ENCODE measurements at regions not wholly inside any gene's neighbourhood (a gene's known extent, or its start where the extent isn't known, plus 50 kb on each side); places are given as distances from the start of the nearest gene placed in this dataset.

DNA sequence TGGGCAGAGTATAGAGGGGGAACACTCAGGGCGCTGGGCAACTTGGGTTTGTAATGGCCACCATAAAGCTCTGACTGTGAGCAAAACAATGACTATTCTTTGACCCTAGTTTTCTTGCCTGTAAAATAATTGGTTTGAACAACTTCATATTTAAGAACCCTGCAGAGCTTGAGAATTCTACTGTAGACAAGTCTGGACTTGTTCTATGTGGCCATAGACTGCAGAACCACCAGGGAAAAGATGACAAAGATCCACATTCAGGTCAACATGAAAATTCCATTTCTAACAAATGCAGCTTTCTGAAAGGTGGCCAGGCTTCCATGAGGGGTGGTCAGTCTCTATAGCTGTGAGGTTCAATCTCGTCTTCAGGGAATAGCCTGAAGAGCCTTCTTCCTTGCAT is 239.4 kb upstream of the LRRN1 start:
- DNase-seq, result no peak

DNA sequence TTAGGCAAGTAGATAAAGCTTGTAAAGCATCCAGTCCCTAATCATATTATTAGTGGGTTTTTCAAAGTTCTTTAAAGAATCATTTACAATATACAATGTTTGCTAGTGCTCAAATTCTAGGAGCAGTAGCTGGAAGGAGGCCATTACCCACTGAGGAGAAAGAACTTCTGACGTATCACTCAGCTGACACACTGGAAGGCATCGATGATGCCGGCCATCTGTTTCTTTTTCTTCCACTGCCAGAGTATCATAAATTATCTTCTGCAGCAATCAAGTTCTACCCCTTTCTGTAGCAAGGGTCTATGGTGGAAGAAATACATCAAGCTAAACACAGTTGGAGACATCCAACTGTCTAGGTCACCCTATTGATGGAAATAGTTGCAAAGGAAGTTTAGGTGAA is 243.2 kb upstream of the LRRN1 start:
- DNase-seq, result no peak

DNA sequence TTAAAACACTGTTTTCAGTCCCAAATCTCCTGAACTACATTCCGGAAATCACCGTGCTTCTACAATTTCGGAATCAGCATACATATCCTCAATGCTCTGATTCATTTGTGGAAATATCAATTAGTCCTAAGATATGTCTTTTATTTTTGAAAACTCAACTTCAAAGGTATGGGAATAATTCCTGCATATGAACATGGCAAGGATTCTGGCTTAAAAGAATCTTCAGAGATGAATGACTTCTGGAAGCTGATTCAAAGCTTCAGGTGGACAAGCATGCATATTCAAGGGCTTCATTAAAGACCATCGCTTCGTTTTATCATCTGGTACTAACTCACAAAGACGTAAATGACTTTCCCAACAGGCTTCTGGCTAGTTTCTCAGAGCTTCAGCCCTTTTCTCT is 246.0 kb upstream of the LRRN1 start:
- no peak for DNase-seq

DNA sequence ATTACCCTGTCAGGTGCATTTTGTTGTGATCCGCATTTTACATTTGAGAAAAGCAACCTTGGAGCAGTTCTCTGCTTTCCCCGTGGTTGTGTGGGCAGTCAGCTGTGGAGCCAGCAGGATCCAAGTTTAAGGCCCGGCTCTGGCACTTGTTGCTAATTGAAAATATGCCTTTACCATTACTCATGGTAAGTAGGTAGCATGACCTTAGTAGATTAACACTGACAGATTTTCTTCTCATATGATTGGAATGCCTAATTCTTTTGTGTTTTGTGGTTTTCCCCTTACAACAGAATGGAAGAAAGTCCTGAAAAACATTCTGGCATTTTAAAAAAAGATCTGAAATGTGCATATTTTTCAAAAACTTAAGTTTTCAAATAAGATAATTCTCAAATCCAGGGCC is 246.5 kb upstream of the LRRN1 start:
- no peak for DNase-seq

DNA sequence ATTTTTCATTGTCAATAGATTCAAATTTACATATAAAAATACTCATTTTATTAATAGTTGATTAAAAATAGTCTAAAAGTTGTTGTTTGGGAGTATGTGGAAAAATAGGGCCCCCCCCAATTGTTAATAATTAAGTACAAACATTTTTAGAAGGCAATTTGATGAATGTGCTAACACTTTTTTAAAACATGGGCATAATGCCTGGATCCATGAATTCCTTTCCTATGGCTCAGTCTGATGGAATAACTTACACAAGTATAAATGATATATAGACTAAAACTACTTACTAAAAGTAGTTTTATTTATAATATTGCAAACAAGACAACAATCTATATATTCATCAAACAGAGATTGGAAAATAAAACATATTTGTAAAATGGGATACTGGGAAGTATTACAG is 247.2 kb upstream of the LRRN1 start:
- no peak for DNase-seq

DNA sequence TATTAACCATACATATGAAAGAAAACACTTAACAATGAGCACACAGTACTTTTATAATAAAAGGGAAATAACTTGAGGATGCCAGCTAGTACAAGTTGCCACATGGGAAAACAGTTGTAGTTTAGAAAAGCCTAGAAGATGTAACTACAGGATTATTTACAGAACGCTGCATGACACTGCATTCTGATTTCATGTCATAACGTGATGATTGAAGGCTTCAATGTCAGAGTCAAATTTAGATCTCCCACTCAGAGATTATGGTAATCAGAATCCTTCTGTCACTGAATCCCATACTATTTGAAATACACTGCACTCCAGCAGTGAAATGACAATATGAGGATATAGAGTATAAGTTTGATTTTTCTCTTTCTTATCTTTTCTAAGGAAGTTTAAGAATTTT is 253.9 kb upstream of the LRRN1 start:
- DNase-seq, result no peak

DNA sequence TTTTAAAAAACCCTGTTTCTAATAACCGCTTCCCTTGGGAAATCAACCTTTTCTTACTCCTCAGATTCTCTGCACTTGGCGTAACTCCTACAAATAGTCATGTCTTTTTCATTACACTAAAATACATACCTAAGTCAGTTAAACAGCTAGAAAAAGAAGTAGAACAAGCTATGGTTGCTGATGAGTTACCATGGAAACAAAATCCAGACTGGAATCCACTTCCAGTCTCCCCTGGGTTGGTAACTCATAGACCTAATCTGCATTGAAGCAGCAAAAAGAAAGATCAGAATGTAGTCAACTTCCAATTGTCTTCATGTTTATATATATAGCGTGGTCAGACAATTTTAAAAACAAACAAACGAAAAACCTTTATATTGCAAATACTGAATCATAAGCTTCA is 260.8 kb upstream of the LRRN1 start:
- DNase-seq, result no peak

DNA sequence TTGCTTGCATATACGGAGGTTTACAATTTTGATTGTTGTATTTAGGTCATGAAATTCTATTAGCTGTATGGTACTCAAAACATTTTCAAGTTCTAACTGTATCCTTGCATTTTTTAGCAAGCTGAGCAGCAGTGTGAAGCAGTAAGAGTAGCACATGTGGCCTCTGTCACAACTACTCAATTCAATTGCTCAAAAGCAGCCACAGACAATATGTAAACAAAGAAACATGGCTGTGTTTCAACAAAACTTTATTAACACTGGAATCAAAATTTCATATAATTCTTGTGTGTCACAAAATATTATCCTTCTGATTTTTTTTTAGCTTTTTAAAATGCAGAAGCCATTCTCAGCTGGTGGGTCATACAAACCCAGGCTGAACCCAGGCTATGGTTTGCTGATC is 266.7 kb upstream of the LRRN1 start:
- DNase-seq, result no peak

DNA sequence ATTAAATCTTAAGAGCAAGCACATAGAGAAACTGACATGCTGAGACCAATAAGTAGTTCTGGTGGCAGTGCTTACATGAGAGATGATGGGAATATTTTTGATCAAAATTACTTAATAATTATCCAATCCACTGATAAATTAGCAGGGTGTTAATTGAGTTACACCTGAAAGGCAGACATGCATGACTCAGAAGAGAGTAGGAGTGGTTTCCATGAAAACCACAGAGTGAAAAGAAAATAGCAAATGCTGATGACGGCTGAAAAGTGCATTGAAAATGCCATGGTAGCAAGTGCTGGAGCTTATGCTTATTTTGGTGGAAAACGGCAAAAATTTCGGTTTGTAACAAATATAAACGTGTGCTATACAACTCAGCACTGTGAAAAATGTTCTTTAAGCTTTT is 267.8 kb upstream of the LRRN1 start:
- no peak for DNase-seq

DNA sequence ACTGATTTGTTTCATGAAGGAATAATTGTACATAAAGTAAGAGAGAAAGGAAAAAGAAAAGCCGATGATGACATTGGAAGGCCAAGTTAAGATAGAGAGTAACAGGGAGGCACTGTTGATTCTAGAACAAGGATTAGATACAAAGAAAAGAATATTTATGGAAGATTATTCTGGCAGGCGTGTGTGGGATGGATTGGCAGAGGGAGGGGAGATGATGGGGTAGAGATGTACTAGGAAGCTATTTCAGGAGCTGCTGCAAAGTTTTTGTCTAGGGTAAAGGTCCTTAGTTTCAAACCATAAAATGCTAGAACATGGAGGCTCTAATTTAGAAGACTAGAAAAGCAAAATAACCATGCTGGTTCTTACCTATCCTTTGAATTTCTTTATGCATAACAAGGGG is 280.0 kb upstream of the LRRN1 start:
- DNase-seq, result no peak

DNA sequence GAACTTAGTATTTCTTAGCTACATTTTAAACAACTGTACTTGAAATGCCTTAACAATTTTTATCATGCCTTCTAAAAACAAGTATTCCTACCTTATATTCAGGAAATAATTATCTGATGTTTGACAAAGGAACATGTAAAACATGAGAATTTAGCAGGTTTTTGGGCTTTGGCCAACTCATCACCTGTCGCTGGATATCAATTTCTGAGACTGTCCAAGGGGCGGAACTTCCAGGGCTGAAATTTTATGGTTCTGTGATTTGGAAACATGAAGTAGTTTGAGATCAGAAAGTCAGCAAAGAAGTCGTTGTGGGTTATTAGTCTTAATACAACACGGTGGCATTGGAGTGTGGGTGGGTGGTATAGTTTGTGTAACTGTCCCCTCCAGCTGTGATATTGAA is 282.2 kb upstream of the LRRN1 start:
- DNase-seq, result no peak

DNA sequence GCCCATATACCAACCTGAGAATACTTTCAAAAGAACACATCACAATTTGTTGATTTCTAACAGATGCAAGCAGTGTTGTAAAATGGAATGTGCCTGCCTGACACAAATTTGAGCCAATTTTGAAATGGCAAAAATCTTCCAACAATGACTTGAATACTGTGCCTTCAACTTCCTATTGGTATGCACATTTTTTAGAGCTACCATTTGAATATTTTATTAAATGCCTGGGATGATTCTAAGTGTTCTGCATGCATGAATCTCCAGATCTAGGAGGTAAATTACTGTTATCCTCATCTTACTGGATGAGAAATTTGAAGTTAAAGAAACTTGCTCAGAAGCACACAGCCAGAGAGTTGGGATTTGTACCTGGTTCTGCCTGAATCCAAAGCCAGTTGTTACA is 282.8 kb upstream of the LRRN1 start:
- DNase-seq, result no peak

DNA sequence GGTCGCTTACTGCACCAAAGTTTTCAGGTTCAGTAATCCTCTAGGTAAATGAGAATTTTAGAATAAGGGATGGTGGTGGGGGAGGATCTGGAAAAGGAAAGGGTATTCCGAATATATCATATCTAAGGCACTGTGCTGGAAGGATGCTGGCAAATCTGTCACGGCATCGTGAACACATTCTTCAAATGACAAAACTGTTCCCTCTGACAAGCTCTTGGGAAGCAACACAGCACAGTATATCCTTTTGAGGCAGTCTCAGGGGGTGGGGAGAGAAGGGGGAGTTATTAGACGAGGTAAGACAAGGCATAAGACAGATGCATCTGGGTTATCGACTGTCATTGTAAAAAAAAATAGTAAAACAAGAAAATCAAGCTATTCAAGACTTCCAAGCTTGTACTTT is 289.6 kb upstream of the LRRN1 start:
- DNase-seq, result no peak

DNA sequence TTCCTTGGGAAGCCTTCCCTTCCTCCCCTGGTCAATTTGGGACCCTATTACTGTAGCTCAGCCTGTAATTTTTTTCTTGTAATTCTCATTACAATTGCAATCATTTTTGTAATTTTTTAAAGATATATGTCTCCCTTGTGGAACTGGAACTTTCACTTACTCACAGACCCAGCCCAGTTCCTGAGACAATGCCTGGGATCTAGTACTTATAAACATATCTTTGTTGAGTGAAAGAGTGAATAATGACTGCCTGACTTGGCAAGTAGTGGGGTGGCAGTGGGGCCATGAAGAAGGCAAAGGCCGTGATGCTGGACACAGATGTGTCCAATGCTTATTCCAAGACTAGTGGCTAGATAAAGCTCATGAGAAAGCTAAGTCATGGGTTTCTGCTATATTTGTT is 294.5 kb upstream of the LRRN1 start:
- DNase-seq, result no peak

DNA sequence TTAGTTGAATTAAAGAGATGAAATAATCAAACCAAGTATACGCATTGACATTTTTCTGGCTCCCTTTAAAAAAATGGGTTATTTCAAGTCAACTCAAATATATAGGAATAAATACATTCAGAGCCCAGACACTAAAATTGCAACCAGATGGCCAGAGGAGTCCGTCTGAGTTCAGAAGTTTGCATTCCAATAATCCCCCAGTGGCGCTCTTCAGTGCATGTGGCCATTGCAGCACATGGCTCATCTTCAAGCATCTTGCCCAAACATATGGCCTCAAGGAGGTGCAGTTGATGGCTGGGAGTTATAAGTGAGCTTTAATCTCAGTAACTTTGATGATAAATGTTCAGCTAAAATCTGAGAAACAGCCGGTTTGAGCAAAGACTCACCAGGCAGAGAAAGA is 295.8 kb upstream of the LRRN1 start:
- no peak for DNase-seq

DNA sequence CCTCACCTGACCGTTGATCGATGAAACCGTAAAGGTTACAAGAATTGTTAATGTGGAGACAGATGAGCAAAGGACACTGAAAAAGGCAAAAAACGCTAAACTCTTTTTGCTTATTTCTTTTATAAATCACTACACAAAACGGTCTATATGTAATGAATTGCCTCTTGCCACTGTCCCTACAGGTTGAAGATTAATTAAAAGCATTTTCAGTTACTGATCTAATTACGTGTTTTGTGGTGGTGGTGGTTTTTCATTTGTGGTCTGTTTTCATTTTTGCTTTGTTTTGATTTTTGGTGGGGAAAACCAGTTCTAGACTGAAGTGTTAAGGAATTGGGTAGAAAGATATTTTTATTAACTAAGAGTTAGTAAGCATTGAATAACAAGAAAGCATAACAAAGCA is 299.2 kb upstream of the LRRN1 start:
- no peak for DNase-seq

DNA sequence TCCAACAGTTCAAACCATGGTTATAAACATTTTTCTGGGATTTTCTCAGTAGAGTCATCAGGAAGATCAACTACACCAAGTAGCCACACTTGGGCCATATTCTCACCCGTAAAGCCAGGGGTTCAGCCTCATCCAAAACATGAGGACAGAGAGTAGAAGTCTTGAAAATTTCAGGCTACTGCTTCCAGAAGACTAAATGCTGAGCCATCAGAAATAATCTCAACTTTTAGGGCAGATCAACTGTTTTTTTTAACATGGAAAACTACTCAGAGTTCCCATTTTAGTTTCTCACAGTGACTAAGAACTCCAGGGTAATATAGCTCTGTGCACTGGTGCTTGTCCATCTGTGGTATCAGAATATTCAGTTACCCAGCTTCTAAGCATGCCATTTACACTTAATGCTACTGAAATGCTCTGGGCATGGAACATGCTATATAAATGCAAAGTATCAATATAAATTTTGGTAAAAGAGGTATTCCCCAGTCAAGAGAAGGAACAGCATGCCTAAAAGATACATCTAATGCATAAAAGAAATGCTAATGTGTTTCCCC is 300.1 kb upstream of the LRRN1 start:
- no peak for DNase-seq

DNA sequence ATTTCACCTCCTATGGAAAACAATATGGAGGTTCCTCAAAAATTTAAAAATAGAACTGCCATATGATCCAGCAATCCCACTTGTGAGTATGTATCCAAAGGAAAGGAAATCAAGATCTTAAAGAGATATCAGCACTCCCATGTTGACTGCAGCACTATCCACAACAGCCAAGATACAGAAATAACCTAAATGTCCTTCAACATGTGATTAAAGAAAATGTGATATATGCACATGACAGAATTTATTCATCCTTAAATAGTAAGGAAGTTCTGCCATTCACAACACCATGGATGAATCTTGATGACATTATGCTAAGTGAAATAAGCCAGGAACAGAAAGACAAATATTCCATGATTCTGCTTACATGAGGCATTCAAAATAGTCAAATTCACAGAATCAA is 303.6 kb upstream of the LRRN1 start:
- DNase-seq, result no peak

DNA sequence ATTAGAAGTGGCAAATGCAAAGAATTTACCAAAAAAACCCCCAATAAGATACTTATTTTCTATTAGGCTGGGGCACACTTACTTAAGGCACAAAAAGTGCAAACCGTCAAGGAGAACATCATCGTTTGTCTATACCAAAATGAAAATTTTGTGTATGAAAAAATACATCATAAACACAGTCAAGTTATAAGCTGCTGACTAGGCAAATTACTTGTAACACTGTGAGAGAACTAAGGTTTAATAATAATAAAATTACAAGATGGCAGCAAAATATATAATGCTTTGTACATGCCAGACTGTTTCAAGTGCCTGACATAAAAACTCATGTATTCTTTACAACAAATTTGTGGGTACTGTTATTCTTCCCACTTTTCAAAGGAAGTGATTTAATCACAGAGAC is 297.2 kb upstream of the CRBN start:
- DNase-seq, result no peak

DNA sequence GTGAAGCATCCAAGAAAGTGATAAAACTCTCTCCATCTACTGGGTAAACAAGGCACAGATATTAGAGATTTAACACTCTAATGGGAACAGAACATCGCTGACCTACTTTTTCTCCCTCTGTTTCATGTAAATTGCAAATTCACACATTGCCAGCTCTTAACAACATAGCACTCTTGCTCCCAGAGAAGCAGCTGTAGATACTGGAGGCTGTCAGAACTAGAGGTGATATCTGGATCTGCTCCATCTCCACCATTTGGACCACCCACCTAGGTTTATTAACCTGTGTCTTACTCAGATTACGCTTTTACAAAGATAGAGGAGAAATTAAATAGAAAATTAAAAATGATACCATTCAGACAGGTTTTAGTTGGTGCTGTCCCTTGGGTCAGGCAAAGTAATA is 289.1 kb upstream of the CRBN start:
- DNase-seq, result no peak

DNA sequence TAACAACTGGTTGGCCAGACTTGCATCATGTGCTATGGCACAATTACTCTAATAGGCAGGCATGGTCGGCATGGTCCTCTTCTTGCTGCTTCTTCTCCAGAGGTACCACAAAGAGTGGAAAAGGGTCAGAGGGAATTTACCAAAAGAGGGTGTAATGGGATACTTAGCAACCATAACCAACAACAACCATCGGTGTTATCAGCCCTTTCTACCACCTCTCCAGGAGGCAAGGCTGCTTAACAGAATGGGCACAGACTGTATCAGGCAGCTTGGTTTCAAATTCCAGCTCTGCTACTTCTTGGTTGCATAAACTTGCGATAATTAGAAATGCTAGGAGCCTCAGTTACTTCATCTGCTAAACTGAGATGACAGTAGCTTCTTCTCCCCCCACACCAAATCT is 284.6 kb upstream of the CRBN start:
- DNase-seq, result no peak

DNA sequence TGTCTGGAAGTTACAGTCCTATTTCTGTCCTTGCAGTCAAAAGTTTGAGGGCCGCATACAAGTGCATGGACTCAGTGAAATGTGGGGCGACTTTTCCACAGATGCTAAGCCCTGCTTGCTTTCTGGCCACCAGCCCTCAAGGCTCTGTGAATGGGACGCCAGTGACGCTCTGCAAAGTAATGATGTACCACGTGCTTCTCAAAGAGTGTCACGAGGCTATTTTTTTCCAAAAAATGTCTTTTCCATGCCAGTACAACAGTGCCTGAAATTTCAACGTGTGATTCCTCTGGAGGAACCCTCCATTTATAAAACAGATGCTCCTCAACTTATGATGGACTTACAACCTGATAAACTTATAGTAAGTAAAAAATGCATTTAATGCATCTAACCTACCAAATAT is 281.8 kb upstream of the CRBN start:
- DNase-seq, result no peak

DNA sequence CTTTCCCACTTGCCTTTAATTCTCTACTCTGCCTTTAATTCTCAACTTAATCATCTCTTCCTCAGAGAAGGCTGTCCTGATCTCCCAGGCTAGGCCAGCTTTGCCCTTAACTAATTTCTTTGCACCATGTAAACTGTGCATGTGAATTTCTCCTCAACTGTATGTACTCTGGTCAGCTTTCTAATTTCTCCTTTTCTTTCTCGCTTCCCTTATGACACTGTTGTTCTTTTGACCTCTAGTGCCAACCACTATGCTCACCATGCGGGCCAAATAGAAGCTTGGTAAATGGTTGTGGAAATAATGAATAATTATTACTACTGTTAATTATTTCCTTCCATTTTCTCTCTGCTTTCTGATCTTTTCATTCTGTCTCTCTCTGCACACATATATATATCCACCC is 269.0 kb upstream of the CRBN start:
- no peak for DNase-seq

DNA sequence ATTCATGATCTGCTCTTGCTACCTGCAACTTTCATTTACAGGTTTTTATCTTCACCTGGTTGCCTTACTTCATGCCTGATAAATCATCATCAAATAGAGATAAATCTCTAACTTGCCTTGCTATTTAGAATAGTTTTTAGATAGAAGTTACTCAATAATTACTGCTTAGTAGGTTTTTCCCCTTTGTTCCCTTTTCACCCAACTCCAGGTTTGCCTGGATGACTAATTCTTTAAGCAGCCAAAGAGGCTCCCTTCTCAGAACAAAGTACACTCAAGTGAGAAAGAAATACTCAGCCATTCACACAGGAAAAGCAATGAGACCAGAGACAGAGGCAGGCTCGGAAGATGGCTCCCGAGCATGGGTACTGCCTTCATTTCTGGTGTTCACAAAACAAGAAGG is 268.1 kb upstream of the CRBN start:
- DNase-seq, result no peak

DNA sequence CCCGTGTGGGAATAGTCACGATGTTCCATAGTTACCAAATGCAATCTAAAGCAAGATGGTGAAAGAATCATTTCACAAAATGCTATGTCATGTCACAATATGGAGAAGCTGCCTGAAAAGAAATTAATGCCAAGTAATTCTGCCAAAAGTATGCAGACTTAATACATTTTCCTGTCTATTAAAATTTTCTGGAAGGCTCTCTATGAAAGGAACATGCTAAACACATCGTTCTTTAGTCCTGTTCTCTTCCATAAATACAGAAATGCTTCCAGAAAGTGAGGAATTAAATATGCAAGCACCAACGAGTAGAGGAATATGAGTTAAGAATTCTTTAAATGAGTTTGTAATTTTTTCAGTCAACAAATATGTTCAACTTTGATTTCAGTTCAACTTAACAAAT is 266.8 kb upstream of the CRBN start:
- DNase-seq, result no peak

DNA sequence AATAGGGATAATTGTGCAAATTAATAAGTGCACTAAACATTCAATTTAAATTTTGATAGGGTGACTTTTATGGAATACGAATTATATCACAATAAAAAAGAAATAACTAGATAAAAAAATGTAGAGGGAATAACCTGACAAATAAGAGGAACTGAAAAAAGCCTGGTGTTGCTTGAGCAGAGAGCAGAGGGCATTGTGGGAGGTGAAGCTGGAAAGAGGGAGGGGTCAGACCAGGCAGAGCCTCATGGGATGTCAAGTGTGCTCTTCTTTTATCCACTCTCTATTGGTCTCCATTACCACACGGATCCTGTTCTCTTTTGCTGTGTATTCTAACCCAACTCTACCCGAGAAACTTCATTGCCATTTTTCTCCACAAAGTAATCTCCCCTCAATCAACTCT is 264.0 kb upstream of the CRBN start:
- DNase-seq, result no peak

Measured in NCI-H510A (cell line).